Suprapubic skin (tissue), 4 donors: ENCODE measurements at regions not wholly inside any gene's neighbourhood (a gene's known extent, or its start where the extent isn't known, plus 50 kb on each side); places are given as distances from the start of the nearest gene placed in this dataset.

ENCODE experiments used
- DNase-seq, 2 donors: peaks; one replicate each; pipeline ENCODE4 v3.0.0-alpha.2; 2019; ENCODE audit warnings: low spot score in 2 of 2
- H3K27ac ChIP-seq: fragments of 200-600 bp; sonication (generic); one replicate; pipeline ENCODE4 v1.5.1; 2019
- H3K27me3 ChIP-seq: fragments of 200-600 bp; sonication (generic); one replicate; pipeline ENCODE4 v1.5.1; 2019
- H3K36me3 ChIP-seq: fragments of 200-600 bp; sonication (generic); one replicate; pipeline ENCODE4 v1.5.1; 2019
- H3K4me1 ChIP-seq: fragments of 200-600 bp; sonication (generic); one replicate; pipeline ENCODE4 v1.5.1; 2019
- H3K4me3 ChIP-seq: fragments of 200-600 bp; sonication (generic); one replicate; pipeline ENCODE4 v1.5.1; 2019; ENCODE audit warnings: mild to moderate bottlenecking
- H3K9me3 ChIP-seq: fragments of 200-600 bp; sonication (generic); one replicate; pipeline ENCODE4 v1.5.1; 2019
- CTCF ChIP-seq, 2 donors: fragments of 200-600 bp in 1 of 2; fragments of 450-650 bp in 1 of 2; sonication (generic) in 1 of 2; IDR thresholded peaks; one replicate each; pipeline ENCODE4 v1.5.1; 2016 to 2019; ENCODE audit warnings: antibody characterized with exemption in 2 of 2, mild to moderate bottlenecking in 1 of 2, moderate library complexity in 1 of 2
- EP300 ChIP-seq: sonication (generic); formaldehyde crosslinking; IDR thresholded peaks from one replicate; pipeline ENCODE4 v1.6.1; 2017; ENCODE audit warnings: antibody characterized with exemption
- POLR2A ChIP-seq, 2 donors: fragments of 450-650 bp; IDR thresholded peaks; one replicate each; pipeline ENCODE4 v1.6.1; 2017; ENCODE audit warnings: antibody characterized with exemption in 2 of 2, mild to moderate bottlenecking in 2 of 2, moderate library complexity in 2 of 2
- POLR2AphosphoS5 ChIP-seq, 3 donors: sonication (generic); formaldehyde crosslinking; IDR thresholded peaks; one replicate each; pipeline ENCODE4 v1.6.1; 2017; ENCODE audit warnings: antibody characterized with exemption in 3 of 3
- WGBS: methylation state at CpG from one replicate; pipeline ENCODE4 v1.1.5; 2018; 5-methylcytosine and 5-hydroxymethylcytosine counted together

DNA sequence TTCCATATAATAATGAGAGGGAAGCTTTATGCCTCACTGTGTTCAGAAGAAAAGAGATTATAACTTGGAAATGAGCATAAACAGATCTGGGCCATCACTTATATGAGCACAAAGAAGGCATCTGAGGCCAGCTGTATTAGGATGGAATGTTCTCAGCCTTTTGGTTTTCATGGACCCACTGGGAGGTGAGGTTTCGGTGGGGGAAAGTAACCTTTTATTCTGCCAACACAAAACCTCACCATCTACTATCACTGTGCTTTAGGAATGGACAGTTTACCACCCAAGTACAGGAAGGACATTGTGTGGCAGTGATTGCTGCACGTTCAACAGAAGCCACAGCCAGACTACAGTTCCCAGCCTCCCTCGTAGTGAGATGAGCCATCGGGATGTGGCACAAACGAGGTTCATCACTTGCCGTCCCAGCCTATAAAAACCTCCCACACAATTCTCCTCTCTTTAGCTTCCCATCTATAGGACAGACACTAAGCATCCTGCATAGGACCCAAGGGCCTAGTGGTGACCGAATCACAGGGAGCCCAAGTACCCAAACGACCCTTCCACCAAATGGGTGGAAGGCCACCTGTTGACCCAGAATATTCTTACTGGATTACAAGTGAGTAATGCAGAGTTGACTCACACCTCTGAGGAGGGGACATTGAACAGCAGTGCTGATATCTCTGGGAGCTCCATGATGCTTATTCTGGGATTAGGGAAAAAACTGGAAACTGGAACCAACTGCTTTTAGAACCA is 121.5 kb upstream of the RAG2 start:
- no peak for DNase-seq
- Histone ChIP-seq H3K4me3 (no peak overlapping the region), H3K9me3 (no peaks in the 10 kb centered on the region), H3K27ac (no peak overlapping the region), H3K27me3 (no peaks in the 10 kb centered on the region), H3K4me1 (no peaks in the 10 kb centered on the region), H3K36me3 (no peaks in the 10 kb centered on the region)
- TF ChIP-seq POLR2AphosphoS5 (IDR thresholded peaks at IDR 0.05) (no peak), POLR2A (IDR thresholded peaks at IDR 0.05) (no peak), CTCF (IDR thresholded peaks at IDR 0.05) (no peak), EP300 (no peak)
- WGBS, result 82% methylated on average over 8 of the region's 8 CpGs

- Histone ChIP-seq H3K27ac (no peak overlapping the region), H3K4me3 (no peak overlapping the region), H3K27me3 (no peaks in the 10 kb centered on the region), H3K9me3 (no peaks in the 10 kb centered on the region), H3K36me3 (no peaks in the 10 kb centered on the region), H3K4me1 (no peaks in the 10 kb centered on the region)
- TF ChIP-seq POLR2A (IDR thresholded peaks at IDR 0.05), result no peak
- no peak for TF ChIP-seq EP300
- TF ChIP-seq CTCF (IDR thresholded peaks at IDR 0.05), result no peak
- TF ChIP-seq POLR2AphosphoS5 (IDR thresholded peaks at IDR 0.05), result no peak
- 41% methylated on average over 1 of the region's 1 CpG for WGBS
- DNase-seq, result no peak
These were observed 120.4 kb upstream of the RAG2 start for GRCh38 chr11:36718451-36718850.

GRCh38 chr11:36713715-36714114 is 115.7 kb upstream of the RAG2 start:
- 42% methylated on average over 2 of the region's 2 CpGs for WGBS
- H3K36me3 ChIP-seq, result no peaks in the 10 kb centered on the region
- H3K9me3 ChIP-seq, result no peaks in the 10 kb centered on the region
- H3K27me3 ChIP-seq, result no peaks in the 10 kb centered on the region
- H3K4me3 ChIP-seq, result no peak overlapping the region
- TF ChIP-seq POLR2A (IDR thresholded peaks at IDR 0.05) (no peak), CTCF (IDR thresholded peaks at IDR 0.05) (no peak), POLR2AphosphoS5 (IDR thresholded peaks at IDR 0.05) (no peak), EP300 (no peak)
- no peak overlapping the region for H3K27ac ChIP-seq
- H3K4me1 ChIP-seq, result no peaks in the 10 kb centered on the region
- no peak for DNase-seq

GRCh38 chr11:36711104-36711825 is 113.2 kb upstream of the RAG2 start:
- TF ChIP-seq EP300 (no peak), CTCF (IDR thresholded peaks at IDR 0.05) (no peak), POLR2AphosphoS5 (IDR thresholded peaks at IDR 0.05) (no peak), POLR2A (IDR thresholded peaks at IDR 0.05) (no peak)
- no peak for DNase-seq
- Histone ChIP-seq H3K27me3 (no peaks in the 10 kb centered on the region), H3K27ac (no peak overlapping the region), H3K4me3 (no peak overlapping the region), H3K9me3 (no peaks in the 10 kb centered on the region), H3K36me3 (no peaks in the 10 kb centered on the region), H3K4me1 (no peaks in the 10 kb centered on the region)
- WGBS, result 84% methylated on average over 3 of the region's 3 CpGs
